Ammon's horn (tissue), 1 donor: ENCODE measurements at regions not wholly inside any gene's neighbourhood (a gene's known extent, or its start where the extent isn't known, plus 50 kb on each side); places are given as distances from the start of the nearest gene placed in this dataset.
"Not testable (repeated sequence)": the region's sequence is repeated elsewhere in the genome, so short reads cannot be mapped to it uniquely, and the experiment has no call there.

Experiments
- DNase-seq: peaks from one replicate; pipeline ENCODE4 v3.0.0-alpha.2; 2016; ENCODE audit warnings: low spot score

- peak; percentile 33 for DNase-seq
Observed at GRCh38 chr1:233477359-233477758, 136.5 kb upstream of the KCNK1 start.

- DNase-seq: no peak
Observed at GRCh38 chr1:233478611-233479010, 135.3 kb upstream of the KCNK1 start.

GRCh38 chr1:233479110-233479890, 134.6 kb upstream of the KCNK1 start:
- DNase-seq: no peak

GRCh38 chr1:233480198-233480597, 133.7 kb upstream of the KCNK1 start:
- DNase-seq: no peak

- no peak for DNase-seq
Observed at GRCh38 chr1:233482388-233482787, 131.5 kb upstream of the KCNK1 start.

DNA sequence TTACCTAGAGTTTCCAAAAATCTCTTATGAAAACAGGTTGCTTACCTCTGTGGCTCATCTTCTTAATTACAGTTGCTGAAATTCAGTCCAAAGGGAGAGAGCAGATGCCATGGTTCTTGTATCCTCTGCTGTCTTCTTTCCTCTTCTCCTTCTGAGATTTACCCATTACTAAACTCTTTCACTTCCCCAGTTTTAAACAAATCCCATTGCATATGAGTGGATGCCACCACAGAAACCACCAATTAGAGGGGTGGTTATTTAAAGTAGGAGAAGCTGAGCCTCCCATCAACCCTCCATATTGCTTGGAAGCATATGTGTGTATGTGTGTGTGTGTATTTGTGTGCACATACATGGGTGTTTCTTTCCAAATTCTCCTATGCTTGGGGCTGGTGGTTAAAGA, 128.5 kb upstream of the KCNK1 start:
- no peak for DNase-seq

- no peak for DNase-seq
Observed at GRCh38 chr1:233485809-233486398, 128.0 kb upstream of the KCNK1 start.

GRCh38 chr1:233487408-233487807, 126.5 kb upstream of the KCNK1 start:
- no peak for DNase-seq

GRCh38 chr1:233489411-233489810, 124.5 kb upstream of the KCNK1 start:
- no peak for DNase-seq

- no peak for DNase-seq
Observed at GRCh38 chr1:233490488-233490887, 123.4 kb upstream of the KCNK1 start.

DNA sequence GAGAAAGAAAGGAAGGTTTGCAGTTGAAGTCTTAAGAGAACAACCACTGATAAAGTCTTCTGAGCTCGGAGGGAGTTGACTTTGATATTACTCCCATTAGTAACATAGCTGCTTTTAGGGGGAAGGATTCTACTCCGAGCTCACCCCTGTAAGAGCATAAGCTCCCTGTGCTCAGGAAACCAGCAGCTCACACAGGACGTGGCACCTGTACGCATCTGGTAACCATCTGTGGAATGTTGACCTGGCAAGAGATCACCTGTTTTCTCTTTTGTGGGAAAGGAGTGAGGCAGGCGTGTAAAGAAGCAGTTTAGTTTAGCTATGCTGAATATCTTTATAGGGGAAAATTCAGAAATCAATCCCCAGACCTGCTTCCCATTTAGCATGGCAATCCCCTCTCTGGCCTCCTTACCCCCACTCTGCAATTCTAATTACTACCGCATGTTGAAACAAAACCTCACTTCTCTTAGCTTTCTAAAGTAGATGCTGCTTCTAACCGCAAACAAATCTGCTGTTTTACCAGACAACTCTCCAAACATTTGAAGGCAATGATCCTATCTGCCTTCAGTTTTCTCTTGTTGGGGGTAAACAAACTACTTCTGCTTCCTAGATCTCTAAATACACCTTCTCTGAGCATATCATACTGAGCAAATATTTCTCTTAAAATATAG, 121.8 kb upstream of the KCNK1 start:
- no peak for DNase-seq

DNA sequence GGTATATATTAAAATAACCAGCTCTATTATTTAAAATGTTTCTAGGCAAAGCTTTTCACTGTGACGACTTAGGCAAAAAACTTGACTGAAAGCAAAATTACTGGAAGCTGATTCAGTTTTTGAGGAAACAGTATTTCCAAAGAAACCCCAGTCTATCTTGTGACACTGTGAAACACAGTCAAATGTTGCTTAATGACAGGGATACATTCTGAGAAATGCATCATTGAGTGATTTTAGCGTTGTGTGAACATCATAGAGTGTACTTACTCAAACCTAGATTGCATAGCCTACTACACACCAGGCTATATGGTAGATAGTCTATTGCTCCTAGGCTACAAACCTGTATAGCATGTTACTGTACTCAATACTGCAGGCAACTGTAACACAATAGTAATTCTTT, 116.9 kb upstream of the KCNK1 start:
- DNase-seq: no peak

DNA sequence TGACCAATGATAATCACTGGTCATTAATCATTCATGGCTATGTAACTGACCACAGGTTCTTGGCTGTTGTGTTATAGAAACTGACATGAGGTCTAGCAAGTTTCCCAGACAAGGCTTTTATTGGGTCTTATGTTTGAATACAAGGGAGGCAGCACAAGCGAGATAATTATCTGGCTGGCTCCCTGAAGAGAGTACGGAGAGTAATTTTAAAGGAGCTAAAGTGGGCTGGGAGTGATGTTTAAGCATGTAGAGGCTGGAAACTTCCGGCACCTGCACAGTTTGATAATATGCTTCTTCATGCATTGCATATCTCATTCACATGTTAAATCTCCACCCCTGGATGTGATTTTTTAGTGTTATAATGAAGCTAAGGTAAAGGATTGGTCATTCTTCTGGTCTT, 116.2 kb upstream of the KCNK1 start:
- no peak for DNase-seq

DNA sequence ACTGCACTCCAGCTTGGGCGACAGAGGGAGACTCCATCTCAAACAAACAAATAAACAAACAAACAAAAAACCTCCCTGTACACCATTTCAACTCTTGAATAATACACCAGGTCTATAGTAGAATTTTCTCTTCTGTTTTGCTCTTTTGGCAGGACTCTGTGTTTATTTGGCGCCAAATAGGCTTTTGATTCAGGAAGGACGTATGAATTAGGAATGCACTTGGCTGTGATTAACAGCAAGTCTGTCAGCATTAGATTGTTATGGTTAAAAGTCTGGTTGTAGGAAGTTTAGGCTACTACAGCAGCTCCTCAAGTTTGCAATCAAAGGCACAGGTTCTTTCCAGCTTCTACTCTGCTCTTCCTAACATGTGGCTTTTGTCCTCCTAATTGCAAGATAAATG, 113.8 kb upstream of the KCNK1 start:
- no peak for DNase-seq

- DNase-seq: no peak
Observed at GRCh38 chr1:233503366-233503954, 110.4 kb upstream of the KCNK1 start.

GRCh38 chr1:233505130-233505529, 108.8 kb upstream of the KCNK1 start:
- no peak for DNase-seq

- not testable (repeated sequence) for DNase-seq
Observed at GRCh38 chr1:233505889-233506288, 108.0 kb upstream of the KCNK1 start.

- DNase-seq: peak; percentile 9
Observed at GRCh38 chr1:233509526-233509925, 104.4 kb upstream of the KCNK1 start.

- DNase-seq: no peak
Observed at GRCh38 chr1:233512538-233512937, 101.4 kb upstream of the KCNK1 start.

- no peak for DNase-seq
Observed at GRCh38 chr1:233513431-233513830, 100.5 kb upstream of the KCNK1 start.

GRCh38 chr1:233514946-233515391, 98.9 kb upstream of the KCNK1 start:
- DNase-seq: no peak

DNA sequence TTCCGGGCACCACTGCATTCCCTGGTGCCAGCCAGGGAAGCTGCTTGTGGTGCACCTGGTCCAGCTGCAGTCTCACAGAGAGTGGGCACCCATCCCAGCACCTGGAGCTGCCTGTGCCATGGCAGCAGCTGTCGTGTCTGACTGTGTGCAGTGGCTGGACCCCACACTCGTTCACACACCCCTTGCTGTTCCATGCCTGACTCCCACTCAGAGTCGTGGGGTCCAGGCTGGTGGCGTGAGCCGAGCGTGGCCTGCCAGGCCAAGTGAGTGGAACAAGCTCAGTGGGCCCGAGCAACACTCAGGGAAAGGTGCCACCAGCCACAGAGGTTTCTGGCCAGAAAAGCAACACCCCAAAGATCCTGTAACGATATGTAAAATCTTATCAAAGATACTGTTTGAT, 97.2 kb upstream of the KCNK1 start:
- DNase-seq: no peak

DNA sequence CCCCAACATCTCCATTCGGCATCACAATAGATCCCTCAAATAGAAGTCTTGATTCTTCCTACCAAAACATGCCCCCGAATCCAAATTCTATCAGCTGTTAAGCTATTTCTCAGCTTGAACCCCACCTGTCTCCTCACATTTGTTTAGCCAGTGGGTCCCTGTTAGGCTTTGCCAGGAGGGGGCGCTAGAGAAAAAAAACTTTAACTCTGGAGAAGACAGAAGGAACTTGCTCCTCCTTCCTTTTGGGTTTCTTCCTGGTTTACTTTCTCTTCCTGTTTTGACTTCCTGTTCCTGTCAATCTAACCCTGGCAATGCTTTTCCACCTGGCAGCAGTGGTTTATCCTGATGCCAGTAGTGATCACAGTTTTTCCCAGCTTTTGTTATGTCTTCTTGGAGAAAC, 95.6 kb upstream of the KCNK1 start:
- DNase-seq: peak; percentile 7
